Effector memory CD4-positive, alpha-beta T cell (primary cell): ENCODE measurements at regions not wholly inside any gene's neighbourhood (a gene's known extent, or its start where the extent isn't known, plus 50 kb on each side); places are given as distances from the start of the nearest gene placed in this dataset.

Experiments
- DNase-seq, 3 donors: peaks; one replicate each; pipeline ENCODE4 v3.0.0-alpha.2; 2020
- H3K27ac ChIP-seq: 2 replicates; pipeline ENCODE4 v1.7.0; 2013; ENCODE audit warnings: mild to moderate bottlenecking, low read length, moderate library complexity; ENCODE audit not compliant: insufficient read depth, poor library complexity, severe bottlenecking
- H3K27me3 ChIP-seq: replicated peaks from 2 replicates; pipeline ENCODE4 v1.7.0; 2013; ENCODE audit warnings: mild to moderate bottlenecking, low read length; ENCODE audit not compliant: insufficient read depth, control insufficient read depth, poor library complexity, severe bottlenecking
- H3K36me3 ChIP-seq: 2 replicates; pipeline ENCODE4 v1.7.0; 2013; ENCODE audit warnings: mild to moderate bottlenecking, low read length, moderate library complexity; ENCODE audit not compliant: control insufficient read depth, insufficient read depth
- H3K4me1 ChIP-seq: 2 replicates; pipeline ENCODE4 v1.7.0; 2013; ENCODE audit warnings: low read length, mild to moderate bottlenecking; ENCODE audit not compliant: control insufficient read depth, insufficient read depth, poor library complexity, severe bottlenecking
- H3K4me3 ChIP-seq: 2 replicates; pipeline ENCODE4 v1.7.0; 2013; ENCODE audit warnings: low read length, low read depth, mild to moderate bottlenecking; ENCODE audit not compliant: insufficient read depth, poor library complexity, severe bottlenecking
- H3K9me3 ChIP-seq: 2 replicates; pipeline ENCODE4 v1.7.0; 2013; ENCODE audit warnings: mild to moderate bottlenecking, low read length, moderate library complexity; ENCODE audit not compliant: control insufficient read depth

DNA sequence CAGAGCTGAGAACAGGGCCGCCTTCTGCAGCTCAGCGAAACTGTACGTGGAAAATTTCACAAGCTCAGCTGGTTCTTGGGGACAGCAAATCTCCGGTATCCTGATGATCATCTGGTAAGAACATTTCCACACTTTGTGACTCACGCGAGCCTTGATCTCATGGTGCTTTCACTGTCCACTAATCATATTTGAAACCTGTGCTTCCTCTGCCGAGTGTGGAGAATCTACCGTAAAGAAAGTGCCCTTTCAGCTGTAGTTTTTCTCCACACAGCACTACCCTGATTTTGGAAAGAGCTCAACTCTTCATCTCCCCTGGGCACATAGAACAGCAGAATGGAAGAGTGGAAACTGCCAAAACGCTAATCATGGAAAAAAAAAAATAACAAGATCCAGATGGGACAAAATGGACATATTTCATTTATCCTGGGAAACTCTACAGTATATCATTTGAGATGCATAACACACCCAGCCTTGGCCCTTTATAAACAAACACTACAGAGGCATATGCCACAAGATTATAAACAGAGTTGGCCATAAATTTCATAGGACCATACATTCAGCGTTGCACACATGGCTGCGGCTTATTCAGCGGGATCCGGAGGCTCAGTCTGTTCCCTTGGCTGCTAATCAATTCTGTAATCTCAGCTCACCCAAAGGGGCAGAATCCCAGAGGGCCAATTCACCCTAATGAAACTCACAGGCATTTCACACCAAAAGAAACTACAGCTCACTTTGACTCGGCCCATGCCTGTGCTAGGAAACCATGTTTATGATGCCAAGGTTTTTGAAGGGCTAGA lies 434.5 kb downstream of the HDGFL1 start:
- no peak for DNase-seq
- Histone ChIP-seq H3K27me3 (no peaks in the 10 kb centered on the region), H3K4me1 (no peaks in the 10 kb centered on the region), H3K4me3 (no peak overlapping the region), H3K36me3 (no peaks in the 10 kb centered on the region), H3K9me3 (no peaks in the 10 kb centered on the region), H3K27ac (no peak overlapping the region)

GRCh38 chr6:23006656-23007055 lies 437.3 kb downstream of the HDGFL1 start:
- Histone ChIP-seq H3K9me3 (no peaks in the 10 kb centered on the region), H3K4me3 (no peak overlapping the region), H3K36me3 (no peaks in the 10 kb centered on the region), H3K4me1 (no peaks in the 10 kb centered on the region), H3K27ac (no peak overlapping the region), H3K27me3 (no peaks in the 10 kb centered on the region)
- DNase-seq, result no peak

- no peak for DNase-seq
- Histone ChIP-seq H3K27ac (no peak overlapping the region), H3K4me1 (no peaks in the 10 kb centered on the region), H3K36me3 (no peaks in the 10 kb centered on the region), H3K9me3 (no peaks in the 10 kb centered on the region), H3K27me3 (no peaks in the 10 kb centered on the region), H3K4me3 (no peak overlapping the region)
Observed at GRCh38 chr6:23011615-23012014, 442.2 kb downstream of the HDGFL1 start.

DNA sequence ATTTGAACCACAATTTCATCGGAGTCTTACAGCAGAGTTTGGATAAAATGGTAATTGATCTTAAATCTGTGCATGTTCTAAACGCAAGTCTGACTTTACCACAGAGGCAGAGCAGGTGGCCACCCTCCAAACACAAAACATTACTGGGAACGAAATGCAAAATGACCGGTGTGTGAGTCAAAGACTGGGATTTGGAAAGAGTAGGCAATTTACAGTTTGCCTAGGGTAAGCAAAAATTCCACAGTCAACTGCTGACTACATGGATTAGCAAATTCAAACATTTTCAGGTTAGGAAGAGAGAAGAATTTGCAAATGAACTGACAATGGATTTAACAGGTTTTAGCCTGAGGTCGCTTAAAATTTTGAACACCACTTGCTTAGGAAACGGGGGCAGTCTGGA lies 444.4 kb downstream of the HDGFL1 start:
- no peak overlapping the region for H3K4me3 ChIP-seq
- no peaks in the 10 kb centered on the region for H3K9me3 ChIP-seq
- H3K27ac ChIP-seq, result no peak overlapping the region
- no peaks in the 10 kb centered on the region for H3K4me1 ChIP-seq
- no peak for DNase-seq
- no peaks in the 10 kb centered on the region for H3K36me3 ChIP-seq
- H3K27me3 ChIP-seq, result no peaks in the 10 kb centered on the region

GRCh38 chr6:23016696-23017095 lies 447.3 kb downstream of the HDGFL1 start:
- Histone ChIP-seq H3K27me3 (no peaks in the 10 kb centered on the region), H3K9me3 (no peaks in the 10 kb centered on the region), H3K36me3 (no peaks in the 10 kb centered on the region), H3K4me3 (no peak overlapping the region), H3K4me1 (no peaks in the 10 kb centered on the region), H3K27ac (no peak overlapping the region)
- no peak for DNase-seq

GRCh38 chr6:23021487-23021886 lies 452.1 kb downstream of the HDGFL1 start:
- Histone ChIP-seq H3K36me3 (no peaks in the 10 kb centered on the region), H3K27me3 (no peaks in the 10 kb centered on the region), H3K9me3 (no peaks in the 10 kb centered on the region), H3K4me1 (no peaks in the 10 kb centered on the region), H3K4me3 (no peak overlapping the region), H3K27ac (no peak overlapping the region)
- DNase-seq, result no peak

GRCh38 chr6:23027281-23027680 lies 457.9 kb downstream of the HDGFL1 start:
- Histone ChIP-seq H3K36me3 (no peaks in the 10 kb centered on the region), H3K9me3 (no peaks in the 10 kb centered on the region), H3K4me1 (no peaks in the 10 kb centered on the region), H3K4me3 (no peak overlapping the region), H3K27ac (no peak overlapping the region), H3K27me3 (no peaks in the 10 kb centered on the region)
- DNase-seq, result no peak

DNA sequence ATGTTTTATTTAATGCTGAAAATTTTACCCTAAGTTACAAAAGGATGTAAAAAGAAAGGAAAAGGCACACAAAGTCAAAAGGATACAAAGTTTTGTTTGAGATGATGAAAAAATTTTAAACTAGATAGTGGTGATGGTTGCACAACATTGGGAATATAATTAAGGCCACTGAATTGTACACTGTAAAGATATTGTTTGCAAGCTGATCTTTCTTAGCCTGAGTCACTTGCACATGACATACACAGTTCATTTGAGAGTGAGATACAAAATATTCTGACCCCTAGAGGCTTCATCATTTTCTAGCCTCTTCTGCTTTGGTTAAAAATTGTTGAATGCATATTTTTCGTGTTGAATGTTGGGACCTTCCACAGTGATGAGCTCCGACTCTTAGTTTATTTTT lies 462.6 kb downstream of the HDGFL1 start:
- Histone ChIP-seq H3K4me3 (no peak overlapping the region), H3K36me3 (no peaks in the 10 kb centered on the region), H3K27ac (no peak overlapping the region), H3K27me3 (no peaks in the 10 kb centered on the region), H3K9me3 (no peaks in the 10 kb centered on the region), H3K4me1 (no peaks in the 10 kb centered on the region)
- DNase-seq, result no peak

DNA sequence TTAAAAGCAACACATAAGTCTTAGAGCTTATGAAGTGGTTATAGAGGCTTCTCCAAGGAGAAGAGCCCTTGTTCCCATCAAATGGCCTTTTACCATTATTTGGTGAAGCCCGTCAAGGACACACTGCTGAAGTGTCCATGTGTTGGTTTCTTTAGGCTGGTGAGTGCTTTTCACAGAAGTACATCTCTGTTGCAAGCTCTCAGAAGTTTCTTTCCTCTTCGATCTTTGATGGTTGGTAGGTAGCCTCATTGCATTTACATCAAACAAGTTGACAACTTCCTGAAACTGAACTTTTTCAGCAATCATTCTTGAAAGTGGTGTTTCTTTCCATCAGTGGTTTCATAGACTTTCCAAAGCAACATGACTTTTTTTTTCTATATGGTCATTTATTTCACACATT lies 465.6 kb downstream of the HDGFL1 start:
- no peaks in the 10 kb centered on the region for H3K4me1 ChIP-seq
- no peak overlapping the region for H3K27ac ChIP-seq
- DNase-seq, result no peak
- H3K27me3 ChIP-seq, result no peaks in the 10 kb centered on the region
- no peaks in the 10 kb centered on the region for H3K36me3 ChIP-seq
- no peak overlapping the region for H3K4me3 ChIP-seq
- H3K9me3 ChIP-seq, result no peaks in the 10 kb centered on the region

- no peaks in the 10 kb centered on the region for H3K27me3 ChIP-seq
Observed at GRCh38 chr6:23036406-23036983, 467.1 kb downstream of the HDGFL1 start.

More at GRCh38 chr6:23036406-23036983, 467.1 kb downstream of the HDGFL1 start:
- DNase-seq, result no peak
- Histone ChIP-seq H3K4me3 (no peak overlapping the region), H3K9me3 (no peaks in the 10 kb centered on the region), H3K36me3 (no peaks in the 10 kb centered on the region), H3K4me1 (no peaks in the 10 kb centered on the region), H3K27ac (no peak overlapping the region)
